Spinal cord (tissue), 9 donors: ENCODE measurements at regions not wholly inside any gene's neighbourhood (a gene's known extent, or its start where the extent isn't known, plus 50 kb on each side); places are given as distances from the start of the nearest gene placed in this dataset.
"Not testable (repeated sequence)": the region's sequence is repeated elsewhere in the genome, so short reads cannot be mapped to it uniquely, and the experiment has no call there.

Experiments
- DNase-seq, 6 donors: peaks; one replicate each; pipeline versions ENCODE4 v3.0.0 to v3.0.0-alpha.2; 2013 to 2015; ENCODE audit warnings: low spot score in 6 of 6, low read depth in 4 of 6
- H3K27ac ChIP-seq: one replicate; pipeline ENCODE4 v1.5.1; 2013; ENCODE audit warnings: low read depth, low read length, control low read depth
- H3K27me3 ChIP-seq: one replicate; pipeline ENCODE4 v1.6.1; 2013; ENCODE audit warnings: low read length; ENCODE audit not compliant: control insufficient read depth, insufficient read depth
- H3K36me3 ChIP-seq: one replicate; pipeline ENCODE4 v1.6.1; 2013; ENCODE audit warnings: low read length; ENCODE audit not compliant: control insufficient read depth, insufficient read depth
- H3K4me1 ChIP-seq: one replicate; pipeline ENCODE4 v1.6.1; 2013; ENCODE audit warnings: low read length; ENCODE audit not compliant: control insufficient read depth, insufficient read depth
- H3K4me3 ChIP-seq: one replicate; pipeline ENCODE4 v1.5.1; 2013; ENCODE audit warnings: low read depth, low read length, control low read depth
- H3K9me3 ChIP-seq: one replicate; pipeline ENCODE4 v1.6.1; 2013; ENCODE audit warnings: low read length; ENCODE audit not compliant: control insufficient read depth, insufficient read depth
- WGBS: methylation state at CpG from one replicate; pipeline ENCODE4 v1.1.5; 2013; ENCODE audit warnings: missing lambda C conversion rate; ENCODE audit not compliant: insufficient coverage; 5-methylcytosine and 5-hydroxymethylcytosine counted together
- donor health status: healthy.

DNA sequence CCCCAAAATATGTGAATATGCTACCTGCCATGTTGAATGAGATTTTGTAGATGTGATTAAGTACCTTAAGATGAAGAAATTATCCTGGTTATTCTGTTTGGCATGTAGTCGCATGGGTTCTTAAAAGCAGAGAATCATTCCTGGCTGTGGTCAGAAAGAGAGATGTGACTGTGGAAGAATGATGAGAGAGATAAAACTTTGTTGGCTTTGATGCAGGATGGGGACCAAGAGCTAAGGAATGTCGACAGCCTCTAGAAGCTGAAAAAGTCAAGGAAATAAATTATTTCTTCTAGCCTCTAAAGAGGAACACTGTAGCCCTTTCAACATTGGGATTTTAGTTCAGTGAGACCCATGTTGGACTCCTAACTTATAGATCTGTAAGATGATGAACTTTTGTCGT lies 584.0 kb downstream of the PRIM2 start:
- not testable (repeated sequence) for H3K27ac ChIP-seq, H3K9me3 ChIP-seq, DNase-seq, H3K4me3 ChIP-seq, H3K27me3 ChIP-seq, H3K36me3 ChIP-seq, H3K4me1 ChIP-seq
- WGBS = no CpG with 5 or more reads among the region's 3 CpGs

DNA sequence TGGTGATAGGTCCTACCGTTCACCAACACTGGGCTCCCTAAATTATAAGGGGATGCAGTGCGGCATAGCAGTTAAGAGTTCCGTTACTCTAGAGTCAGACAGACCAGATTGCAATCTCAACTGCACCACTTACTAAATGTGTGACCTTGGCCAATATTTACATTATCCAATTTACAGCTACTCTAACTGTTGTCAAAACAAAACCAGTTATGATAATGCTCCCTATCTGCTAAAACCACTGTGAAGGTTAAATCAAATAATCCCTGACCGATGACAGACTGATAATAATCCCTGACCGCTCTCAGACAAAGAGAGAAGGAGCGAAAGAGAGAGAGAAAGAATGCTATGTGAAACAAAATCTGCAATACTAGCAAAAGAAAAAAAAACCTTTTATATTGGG lies 586.9 kb downstream of the PRIM2 start:
- WGBS = 91% methylated on average over 3 of the region's 6 CpGs
- not testable (repeated sequence) for H3K27ac ChIP-seq, H3K9me3 ChIP-seq, H3K36me3 ChIP-seq, H3K4me3 ChIP-seq, H3K27me3 ChIP-seq, H3K4me1 ChIP-seq, DNase-seq

DNA sequence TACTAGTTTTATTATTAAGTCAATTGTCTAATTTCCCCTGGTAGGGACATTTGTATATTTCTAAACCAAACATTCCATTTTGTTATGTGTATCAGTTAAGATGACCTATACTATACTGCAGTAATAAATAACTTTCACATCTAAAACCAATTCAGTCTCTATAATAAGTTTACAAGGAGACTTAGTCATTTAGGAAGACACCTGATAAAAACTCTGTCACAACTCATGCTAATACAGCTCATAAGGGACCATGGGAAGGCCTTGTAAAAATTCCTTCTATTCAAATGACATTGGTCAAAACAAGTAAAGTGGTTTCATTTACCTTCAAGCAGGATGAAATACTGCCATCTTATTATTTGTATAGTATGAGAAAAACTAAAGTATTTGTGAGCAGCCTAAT lies 597.9 kb downstream of the PRIM2 start:
- not testable (repeated sequence) for DNase-seq, H3K4me1 ChIP-seq, H3K27me3 ChIP-seq, H3K4me3 ChIP-seq, H3K36me3 ChIP-seq, H3K27ac ChIP-seq, H3K9me3 ChIP-seq

DNA sequence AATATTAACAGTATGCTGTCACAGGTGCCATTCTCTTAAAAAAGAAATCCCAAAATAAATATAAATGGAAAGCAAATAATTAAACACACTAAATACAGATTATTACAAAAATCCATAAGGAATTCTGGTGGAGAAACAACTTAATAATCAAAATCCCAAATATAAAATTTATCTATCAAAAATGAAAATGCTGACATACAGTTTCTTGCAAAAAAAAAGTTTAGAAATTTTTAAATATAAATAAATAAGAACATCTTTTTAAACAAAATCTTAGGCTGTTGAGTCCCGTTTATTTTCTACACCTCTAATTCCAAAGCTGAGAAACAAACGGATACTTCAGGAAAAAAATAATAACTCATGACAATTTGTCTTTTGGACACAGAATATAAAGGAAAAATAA lies 625.5 kb downstream of the PRIM2 start:
- not testable (repeated sequence) for H3K27me3 ChIP-seq, H3K9me3 ChIP-seq, H3K36me3 ChIP-seq, H3K4me3 ChIP-seq, H3K4me1 ChIP-seq, H3K27ac ChIP-seq, DNase-seq
- WGBS = no CpG with 5 or more reads among the region's 2 CpGs

DNA sequence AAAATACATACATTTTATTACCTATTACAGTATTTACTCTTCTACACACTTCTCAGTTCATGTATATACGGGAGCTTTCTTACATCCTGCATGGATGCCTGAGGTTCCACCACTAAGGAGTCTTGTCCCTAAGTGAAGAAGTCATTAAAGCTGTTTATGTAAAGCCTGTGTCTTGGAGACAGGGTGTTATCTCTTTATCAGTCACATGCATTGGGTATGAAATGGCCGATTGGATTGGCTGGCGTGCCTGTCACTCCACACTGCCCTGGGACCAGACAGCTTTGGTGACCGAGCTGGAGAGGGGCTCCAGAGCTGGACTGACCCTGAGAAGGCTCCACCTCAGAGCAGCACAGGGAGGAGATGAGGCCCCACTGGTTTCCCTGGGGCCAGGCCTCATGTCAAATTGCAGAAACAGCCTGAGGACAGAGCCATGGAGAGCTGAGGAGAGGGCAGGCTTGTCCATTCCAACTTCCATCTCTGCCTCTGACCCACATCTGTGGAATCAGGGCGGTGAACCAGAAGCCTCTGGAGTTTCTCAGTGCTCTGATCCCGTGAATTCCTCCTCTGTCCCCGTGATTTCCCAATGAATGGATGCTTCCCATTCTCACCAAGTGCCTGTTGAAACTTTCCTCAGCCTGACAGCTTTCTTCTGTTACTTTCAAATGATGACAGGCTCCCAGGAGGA lies 628.8 kb downstream of the PRIM2 start:
- WGBS = 63% methylated on average over 1 of the region's 7 CpGs
- not testable (repeated sequence) for H3K27ac ChIP-seq, H3K27me3 ChIP-seq, H3K9me3 ChIP-seq, DNase-seq, H3K4me3 ChIP-seq, H3K4me1 ChIP-seq
- H3K36me3 ChIP-seq = peaks cover 10% of the 10 kb centered on the region

DNA sequence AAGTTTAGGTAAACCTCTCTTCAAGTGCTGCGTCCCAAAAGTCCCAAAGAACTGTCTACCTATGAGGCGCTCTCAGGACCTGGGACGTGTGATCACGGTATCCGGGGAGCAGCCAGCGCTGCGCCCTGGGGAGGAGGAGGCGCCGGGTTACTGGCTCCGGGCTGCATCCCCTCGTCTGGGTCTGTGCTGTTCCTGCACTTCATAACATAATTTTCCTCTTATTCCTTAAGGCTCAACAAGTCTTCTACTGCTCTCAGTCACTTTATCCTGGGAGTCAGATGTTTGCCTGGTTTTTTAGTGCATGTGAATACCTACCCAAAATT lies 629.3 kb downstream of the PRIM2 start:
- H3K4me1 ChIP-seq, H3K27ac ChIP-seq, H3K9me3 ChIP-seq, H3K27me3 ChIP-seq, DNase-seq, H3K4me3 ChIP-seq: not testable (repeated sequence)
- 98% methylated on average over 4 of the region's 11 CpGs for WGBS
- H3K36me3 ChIP-seq = peaks cover 10% of the 10 kb centered on the region

DNA sequence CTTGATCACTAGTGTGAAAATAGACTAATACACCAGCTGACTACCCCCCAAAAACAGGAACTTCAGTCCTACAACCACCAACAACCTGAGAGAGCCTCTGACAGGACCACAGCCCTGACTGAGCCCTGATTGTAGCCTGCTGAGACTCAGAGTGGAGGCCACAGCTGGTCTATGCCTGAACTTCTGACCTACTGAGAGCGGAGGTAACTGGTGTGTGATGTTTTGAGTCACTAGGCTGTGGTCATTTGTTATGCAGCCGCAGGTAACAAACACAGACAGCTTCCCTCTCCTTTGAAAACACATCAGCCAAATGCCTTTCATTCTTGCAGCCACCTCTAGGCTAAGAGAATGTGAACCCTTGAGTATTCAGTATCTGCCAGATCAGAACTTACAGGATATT lies 631.1 kb downstream of the PRIM2 start:
- not testable (repeated sequence) for H3K9me3 ChIP-seq, H3K27me3 ChIP-seq, H3K4me3 ChIP-seq, H3K4me1 ChIP-seq, DNase-seq, H3K27ac ChIP-seq
- peaks cover 10% of the 10 kb centered on the region for H3K36me3 ChIP-seq
- whole genome bisulfite sequencing = no CpG with 5 or more reads among the region's 2 CpGs

DNA sequence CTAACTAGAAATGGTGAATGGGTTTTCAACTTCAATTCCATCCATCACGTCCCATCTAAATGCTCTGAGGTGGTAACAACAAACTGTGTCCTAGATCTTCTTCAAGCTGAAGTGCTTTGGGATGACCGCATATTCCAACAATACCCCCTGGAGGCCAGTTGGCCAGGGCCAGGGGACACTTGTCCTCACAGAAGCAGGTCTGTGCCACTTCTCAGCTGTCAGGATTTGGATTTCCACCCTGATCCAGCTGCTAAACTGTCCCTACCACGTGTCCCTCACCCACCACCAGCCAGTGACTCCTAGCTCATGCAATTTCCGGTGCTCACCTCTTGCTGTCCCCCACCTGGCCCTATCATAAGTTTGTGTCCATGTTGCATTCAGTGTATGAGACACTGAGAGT lies 633.0 kb downstream of the PRIM2 start:
- DNase-seq, H3K4me1 ChIP-seq, H3K9me3 ChIP-seq, H3K27ac ChIP-seq, H3K4me3 ChIP-seq, H3K27me3 ChIP-seq: not testable (repeated sequence)
- WGBS = 100% methylated on average over 1 of the region's 4 CpGs
- peaks cover 10% of the 10 kb centered on the region for H3K36me3 ChIP-seq

DNA sequence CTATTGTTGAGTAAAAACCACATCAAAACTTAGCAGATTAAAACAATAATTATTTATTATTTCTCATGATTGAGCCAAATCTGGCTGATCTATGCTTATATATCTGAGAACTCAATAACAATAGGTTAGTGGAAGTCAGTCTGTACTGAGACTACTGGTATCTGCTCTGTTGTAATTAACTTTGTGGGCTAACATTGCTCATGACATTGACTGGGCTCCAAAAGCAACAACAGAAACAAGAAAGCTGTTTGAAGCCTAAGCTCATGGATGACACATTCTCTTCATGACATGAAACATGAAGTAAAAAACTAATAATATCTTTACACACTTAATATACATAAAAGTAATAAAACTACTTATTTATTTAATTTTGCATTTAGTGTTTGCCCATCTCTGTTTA lies 649.3 kb downstream of the PRIM2 start:
- not testable (repeated sequence) for H3K36me3 ChIP-seq, H3K9me3 ChIP-seq, H3K27ac ChIP-seq, H3K27me3 ChIP-seq, H3K4me1 ChIP-seq, H3K4me3 ChIP-seq, DNase-seq

DNA sequence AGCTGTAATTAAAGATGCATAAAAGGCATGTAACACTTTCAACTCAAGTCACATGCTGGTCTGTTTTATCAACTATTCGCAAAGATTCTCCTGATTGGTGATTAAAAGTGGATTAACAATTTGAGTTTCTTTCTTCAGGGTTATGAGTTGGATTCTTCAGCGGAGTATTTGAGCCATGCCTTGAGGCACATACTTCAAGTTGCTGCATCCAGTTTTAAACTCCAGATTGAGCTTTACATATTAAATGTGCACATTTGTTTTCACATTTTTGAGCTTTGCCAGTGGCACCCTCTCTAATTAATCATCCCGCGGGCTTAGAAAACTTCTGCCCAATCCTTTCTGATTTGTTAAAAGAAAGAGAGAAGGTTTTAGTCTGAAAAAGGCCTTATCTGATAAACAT lies 654.5 kb downstream of the PRIM2 start:
- no CpG with 5 or more reads among the region's 4 CpGs for WGBS
- DNase-seq, H3K27ac ChIP-seq, H3K9me3 ChIP-seq, H3K4me1 ChIP-seq, H3K4me3 ChIP-seq, H3K36me3 ChIP-seq, H3K27me3 ChIP-seq: not testable (repeated sequence)
